ENCODE measurements at regions not wholly inside any gene's neighbourhood (a gene's known extent, or its start where the extent isn't known, plus 50 kb on each side); places are given as distances from the start of the nearest gene placed in this dataset.

DNA sequence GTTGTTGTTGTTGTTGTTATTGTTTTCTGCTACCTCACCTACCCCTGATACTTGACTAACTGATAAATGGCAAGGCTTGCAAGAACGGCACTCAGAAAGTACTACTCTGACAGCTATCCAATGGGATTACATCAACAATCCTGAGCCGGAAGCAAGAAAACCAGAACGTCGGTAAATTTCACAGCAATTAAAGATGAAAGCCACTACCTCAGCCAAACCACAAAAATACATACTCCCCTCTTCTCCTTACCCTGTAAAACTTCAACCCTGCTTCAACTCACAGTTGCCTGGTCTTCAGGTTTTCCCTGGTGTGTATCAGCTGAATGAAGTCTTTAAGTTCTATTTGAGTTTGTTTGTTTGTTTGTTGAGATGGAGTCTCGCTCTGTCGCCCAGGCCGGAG lies 293.7 kb upstream of the RND3 start:
- H3K4me3 ChIP-seq (ENCODE audit: low read depth, low read length), result no peak overlapping the region
- TF ChIP-seq, protein P1, sequence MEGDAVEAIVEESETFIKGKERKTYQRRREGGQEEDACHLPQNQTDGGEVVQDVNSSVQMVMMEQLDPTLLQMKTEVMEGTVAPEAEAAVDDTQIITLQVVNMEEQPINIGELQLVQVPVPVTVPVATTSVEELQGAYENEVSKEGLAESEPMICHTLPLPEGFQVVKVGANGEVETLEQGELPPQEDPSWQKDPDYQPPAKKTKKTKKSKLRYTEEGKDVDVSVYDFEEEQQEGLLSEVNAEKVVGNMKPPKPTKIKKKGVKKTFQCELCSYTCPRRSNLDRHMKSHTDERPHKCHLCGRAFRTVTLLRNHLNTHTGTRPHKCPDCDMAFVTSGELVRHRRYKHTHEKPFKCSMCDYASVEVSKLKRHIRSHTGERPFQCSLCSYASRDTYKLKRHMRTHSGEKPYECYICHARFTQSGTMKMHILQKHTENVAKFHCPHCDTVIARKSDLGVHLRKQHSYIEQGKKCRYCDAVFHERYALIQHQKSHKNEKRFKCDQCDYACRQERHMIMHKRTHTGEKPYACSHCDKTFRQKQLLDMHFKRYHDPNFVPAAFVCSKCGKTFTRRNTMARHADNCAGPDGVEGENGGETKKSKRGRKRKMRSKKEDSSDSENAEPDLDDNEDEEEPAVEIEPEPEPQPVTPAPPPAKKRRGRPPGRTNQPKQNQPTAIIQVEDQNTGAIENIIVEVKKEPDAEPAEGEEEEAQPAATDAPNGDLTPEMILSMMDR (IDR thresholded peaks at IDR 0.05; ENCODE audit: insufficient read depth, low read depth, low read length), result no peak
- peak; percentile 29 for DNase-seq (ENCODE audit: low read depth)

DNA sequence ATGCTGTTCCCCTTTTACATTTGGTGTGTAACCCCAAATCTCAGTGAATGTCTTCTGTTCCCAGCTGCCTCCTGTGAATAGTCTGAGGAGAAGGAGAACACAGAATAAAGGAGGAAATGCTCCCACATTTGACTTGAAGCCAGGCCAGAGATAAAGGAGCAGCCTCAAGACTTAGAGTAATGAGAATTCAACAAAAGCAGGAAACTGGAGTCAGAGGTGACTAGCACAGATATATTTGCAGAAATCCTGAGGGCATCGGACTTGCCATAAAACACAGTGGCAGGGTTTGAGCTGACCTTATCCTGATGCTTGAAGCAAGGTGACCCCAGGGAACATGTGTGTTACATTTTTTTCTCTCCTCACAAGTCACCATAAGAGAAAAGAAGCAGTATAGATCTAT lies 291.4 kb upstream of the RND3 start:
- no peak for DNase-seq (ENCODE audit: low read depth)
- TF ChIP-seq, protein P1 (IDR thresholded peaks at IDR 0.05; ENCODE audit: insufficient read depth, low read depth, low read length), result no peak

DNA sequence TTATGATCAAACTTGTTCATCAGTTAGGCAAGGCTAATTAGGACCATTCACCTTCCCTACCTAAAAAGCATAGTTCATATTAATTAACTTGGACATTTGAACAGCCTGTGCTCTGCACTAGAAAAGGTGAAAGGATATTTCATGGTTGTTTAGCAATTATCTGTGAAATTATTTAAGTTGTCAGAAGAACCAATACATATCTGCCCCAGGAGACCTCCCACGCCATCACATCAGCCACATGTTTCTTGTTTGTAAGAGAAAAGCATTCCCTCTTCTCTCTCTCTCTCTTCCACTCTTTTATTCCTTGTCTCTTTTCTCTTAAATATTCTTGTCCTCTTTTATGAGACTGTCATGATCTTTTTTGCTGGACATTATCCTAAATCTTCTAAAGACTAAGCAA lies 282.0 kb upstream of the RND3 start:
- no peak for DNase-seq (ENCODE audit: low read depth)
- H3K4me3 ChIP-seq (ENCODE audit: low read depth, low read length), result no peak overlapping the region
- TF ChIP-seq, protein P1 (IDR thresholded peaks at IDR 0.05; ENCODE audit: insufficient read depth, low read depth, low read length), result no peak

More for the DNA sequence above, 291.4 kb upstream of the RND3 start:
- no peak overlapping the region for H3K4me3 ChIP-seq (ENCODE audit: low read depth, low read length)

DNA sequence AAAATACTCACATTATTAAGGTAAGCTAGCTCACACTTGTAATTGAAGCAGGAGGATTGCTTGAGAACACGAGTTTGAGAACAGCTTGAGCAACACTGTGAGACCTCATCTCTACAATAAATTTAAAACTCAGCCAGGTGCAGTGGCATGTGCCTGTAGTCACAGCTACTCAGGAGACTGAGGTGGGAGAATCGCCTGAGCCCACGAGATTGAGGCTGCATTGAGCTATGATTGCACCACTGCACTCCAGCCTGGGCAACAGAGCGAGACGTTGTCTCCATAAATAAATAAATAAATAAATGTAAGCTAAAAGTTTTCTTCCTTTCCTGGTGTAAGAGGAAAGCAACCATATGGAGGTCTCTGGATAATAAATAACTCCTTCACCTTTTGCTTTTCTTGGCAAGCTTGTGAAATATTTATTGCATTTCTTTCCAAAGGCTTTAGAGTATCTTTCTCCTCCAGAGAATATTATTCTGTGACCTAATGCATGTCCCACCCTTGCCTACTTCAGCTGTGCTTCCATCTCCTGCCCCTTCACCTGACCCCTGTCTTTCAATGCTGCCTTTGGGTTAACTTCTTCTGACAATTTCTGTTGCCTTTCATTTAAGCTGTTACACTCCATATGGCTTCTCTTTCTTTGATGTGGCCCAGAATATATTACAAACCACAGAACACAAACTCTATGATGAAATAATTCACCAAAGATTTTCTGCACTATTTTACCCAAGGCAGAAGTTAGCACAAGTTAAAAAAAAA lies 280.7 kb upstream of the RND3 start:
- TF ChIP-seq, protein P1 (IDR thresholded peaks at IDR 0.05; ENCODE audit: insufficient read depth, low read depth, low read length), result no peak
- H3K4me3 ChIP-seq (ENCODE audit: low read depth, low read length), result no peak overlapping the region
- peak; percentile 53 for DNase-seq (ENCODE audit: low read depth)

DNA sequence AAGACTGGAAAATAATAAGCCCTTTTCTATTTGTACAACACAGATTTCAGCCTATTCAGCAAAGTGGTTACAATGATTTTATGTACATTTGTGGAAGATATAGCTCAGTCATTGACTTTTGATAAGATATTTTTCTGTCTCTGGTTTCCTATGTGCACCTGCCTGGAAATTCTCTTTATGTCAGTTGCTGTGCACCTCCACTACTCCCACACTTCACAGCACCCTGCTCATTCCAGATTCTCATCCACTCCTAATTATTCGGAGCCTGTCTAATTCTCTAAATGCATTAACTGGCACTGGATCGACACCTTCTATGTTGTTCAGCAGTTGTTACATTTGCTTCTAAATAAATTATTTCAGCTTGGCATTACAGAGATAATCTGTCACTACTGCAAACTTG lies 275.1 kb upstream of the RND3 start:
- no peak for DNase-seq (ENCODE audit: low read depth)
- TF ChIP-seq, protein P1 (IDR thresholded peaks at IDR 0.05; ENCODE audit: insufficient read depth, low read depth, low read length), result no peak
- H3K4me3 ChIP-seq (ENCODE audit: low read depth, low read length), result no peak overlapping the region

DNA sequence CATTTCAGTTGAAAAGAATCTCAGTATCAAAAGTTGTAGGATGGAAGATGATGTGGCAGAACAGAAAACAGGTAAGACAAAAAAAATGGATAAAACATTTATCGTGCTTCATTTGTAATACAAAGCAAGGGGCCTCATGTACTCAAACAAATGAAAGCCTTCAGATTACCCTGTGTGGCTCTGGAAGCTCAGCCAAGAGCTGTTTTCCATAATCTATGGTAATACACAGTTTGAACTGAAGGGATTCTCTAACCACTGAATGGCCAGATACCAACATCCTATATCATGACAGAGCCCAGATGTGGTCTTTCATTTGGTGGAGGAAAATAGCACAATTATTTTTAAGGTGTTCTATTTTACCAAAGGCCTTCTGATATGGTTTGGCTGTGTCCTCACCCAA lies 272.1 kb upstream of the RND3 start:
- no peak for DNase-seq (ENCODE audit: low read depth)
- no peak overlapping the region for H3K4me3 ChIP-seq (ENCODE audit: low read depth, low read length)
- TF ChIP-seq, protein P1 (IDR thresholded peaks at IDR 0.05; ENCODE audit: insufficient read depth, low read depth, low read length), result no peak

DNA sequence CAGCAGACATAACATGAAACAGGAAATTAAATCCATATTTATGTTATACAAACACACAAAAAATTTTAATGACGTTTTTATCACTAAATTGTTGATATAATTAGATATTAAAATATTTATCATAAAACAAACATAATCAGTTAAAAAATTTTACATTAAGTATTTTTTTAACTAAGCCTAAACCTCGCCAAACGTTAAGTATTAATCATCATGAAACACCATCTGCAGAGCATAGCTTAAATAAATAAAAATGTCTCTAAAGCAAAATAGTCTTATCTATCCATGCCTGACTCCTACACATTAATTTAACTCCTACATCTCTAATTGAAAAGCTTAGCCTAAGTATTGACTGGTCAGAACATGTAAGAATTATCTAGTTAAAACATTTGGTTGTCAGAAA lies 271.6 kb upstream of the RND3 start:
- TF ChIP-seq, protein P1 (IDR thresholded peaks at IDR 0.05; ENCODE audit: insufficient read depth, low read depth, low read length), result no peak
- DNase-seq (ENCODE audit: low read depth), result no peak
- no peak overlapping the region for H3K4me3 ChIP-seq (ENCODE audit: low read depth, low read length)
